Kidney epithelial cell (primary cell): ENCODE measurements at regions not wholly inside any gene's neighbourhood (a gene's known extent, or its start where the extent isn't known, plus 50 kb on each side); places are given as distances from the start of the nearest gene placed in this dataset.

Experiments used
- DNase-seq: peaks from one replicate; pipeline ENCODE4 v3.0.0-alpha.2; 2010; ENCODE audit warnings: low read depth
- H3K27me3 ChIP-seq: 2 replicates; pipeline ENCODE4 v1.6.0; 2011; ENCODE audit warnings: low read length; ENCODE audit not compliant: control insufficient read depth, insufficient read depth
- H3K36me3 ChIP-seq: 2 replicates; pipeline ENCODE4 v1.5.1; 2011; ENCODE audit warnings: low read length; ENCODE audit not compliant: control insufficient read depth, insufficient read depth
- H3K4me3 ChIP-seq: 2 replicates; pipeline ENCODE4 v1.5.1; 2011; ENCODE audit warnings: low read depth, mild to moderate bottlenecking, control low read depth, low read length
- TF ChIP-seq, protein P1 (sequence below): IDR thresholded peaks from 2 replicates; pipeline ENCODE4 v1.5.1; 2011; ENCODE audit warnings: mild to moderate bottlenecking, moderate library complexity, low read length, control low read depth, inconsistent platforms; ENCODE audit not compliant: insufficient read depth, poor library complexity, severe bottlenecking

DNA sequence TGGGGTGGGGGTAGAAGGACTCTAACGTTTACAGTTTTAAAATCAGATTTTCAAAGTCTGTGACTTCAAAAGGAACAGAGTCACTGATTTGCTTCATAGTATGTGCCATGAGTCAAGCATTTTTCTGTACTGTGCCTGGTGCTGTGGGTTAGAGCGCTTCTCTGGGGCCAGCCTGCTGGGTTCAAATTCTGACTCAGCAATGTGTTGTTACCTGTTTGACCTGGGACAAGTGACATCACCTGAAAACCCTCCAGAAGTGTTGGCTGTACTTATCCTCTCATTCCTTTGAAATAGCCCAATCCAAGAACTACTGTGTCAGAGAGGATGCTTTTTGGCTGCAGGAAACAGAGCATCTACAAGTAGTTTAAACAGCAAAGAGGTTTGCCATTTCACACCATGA lies 101.7 kb downstream of the LSM3 start:
- DNase-seq = no peak
- no peak overlapping the region for H3K4me3 ChIP-seq
- H3K36me3 ChIP-seq = no peaks in the 10 kb centered on the region
- TF ChIP-seq, protein P1, sequence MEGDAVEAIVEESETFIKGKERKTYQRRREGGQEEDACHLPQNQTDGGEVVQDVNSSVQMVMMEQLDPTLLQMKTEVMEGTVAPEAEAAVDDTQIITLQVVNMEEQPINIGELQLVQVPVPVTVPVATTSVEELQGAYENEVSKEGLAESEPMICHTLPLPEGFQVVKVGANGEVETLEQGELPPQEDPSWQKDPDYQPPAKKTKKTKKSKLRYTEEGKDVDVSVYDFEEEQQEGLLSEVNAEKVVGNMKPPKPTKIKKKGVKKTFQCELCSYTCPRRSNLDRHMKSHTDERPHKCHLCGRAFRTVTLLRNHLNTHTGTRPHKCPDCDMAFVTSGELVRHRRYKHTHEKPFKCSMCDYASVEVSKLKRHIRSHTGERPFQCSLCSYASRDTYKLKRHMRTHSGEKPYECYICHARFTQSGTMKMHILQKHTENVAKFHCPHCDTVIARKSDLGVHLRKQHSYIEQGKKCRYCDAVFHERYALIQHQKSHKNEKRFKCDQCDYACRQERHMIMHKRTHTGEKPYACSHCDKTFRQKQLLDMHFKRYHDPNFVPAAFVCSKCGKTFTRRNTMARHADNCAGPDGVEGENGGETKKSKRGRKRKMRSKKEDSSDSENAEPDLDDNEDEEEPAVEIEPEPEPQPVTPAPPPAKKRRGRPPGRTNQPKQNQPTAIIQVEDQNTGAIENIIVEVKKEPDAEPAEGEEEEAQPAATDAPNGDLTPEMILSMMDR = no peak
- peaks cover 2% of the 10 kb centered on the region for H3K27me3 ChIP-seq

DNA sequence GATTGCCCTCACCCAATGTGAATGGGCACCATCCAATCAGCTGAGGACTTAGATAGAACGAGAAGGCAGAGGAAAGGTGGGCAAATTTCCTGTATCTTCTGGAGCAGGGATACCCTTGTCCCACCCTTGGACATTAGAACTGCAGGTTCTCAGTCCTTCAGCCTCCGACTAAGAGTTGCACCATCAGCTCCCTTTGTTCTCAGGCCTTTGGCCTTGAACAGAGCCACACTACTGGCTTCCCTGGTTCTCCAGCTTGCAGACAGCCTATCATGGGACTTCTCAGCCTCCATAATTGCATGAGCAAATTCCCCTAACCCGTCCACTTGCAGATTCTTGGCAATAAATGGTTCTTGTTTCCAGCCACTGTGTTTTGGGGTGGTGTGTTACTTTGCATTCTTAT lies 102.4 kb downstream of the LSM3 start:
- TF ChIP-seq, protein P1 = no peak
- no peak for DNase-seq
- no peak overlapping the region for H3K4me3 ChIP-seq
- no peaks in the 10 kb centered on the region for H3K36me3 ChIP-seq
- peaks cover 2% of the 10 kb centered on the region for H3K27me3 ChIP-seq

DNA sequence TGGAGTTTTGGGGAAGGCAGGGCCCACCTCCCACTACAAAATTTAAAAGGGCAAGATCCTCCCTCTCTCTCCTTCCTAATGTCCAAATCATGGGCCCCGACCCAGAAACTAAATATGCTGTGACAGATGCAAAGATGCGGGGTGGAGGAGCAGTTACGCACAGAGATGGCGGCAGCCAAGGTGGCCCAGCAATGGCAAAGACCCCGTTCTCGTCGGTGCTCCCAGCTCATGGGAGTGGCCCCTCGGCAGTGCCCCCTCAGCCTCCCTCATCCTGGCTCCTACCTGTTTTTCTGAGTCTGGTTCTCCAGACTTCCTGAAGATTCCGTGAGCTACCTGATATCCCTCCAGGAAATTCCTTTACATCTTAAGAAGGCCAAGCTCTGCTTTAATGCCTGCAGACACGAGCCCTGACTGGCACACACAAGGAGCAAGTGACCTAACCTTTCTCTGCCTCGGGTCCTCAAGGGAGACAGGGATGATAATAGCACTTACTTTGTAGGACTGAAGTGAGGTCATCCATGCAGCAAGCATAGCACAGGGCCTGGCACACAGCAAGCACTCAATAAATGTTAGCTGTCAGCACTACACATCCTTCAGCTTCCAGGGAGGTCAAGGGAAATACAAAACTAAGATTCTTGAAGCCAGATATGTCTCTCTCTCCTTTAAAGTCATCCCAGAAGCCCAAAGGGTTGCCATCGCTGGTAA lies 103.5 kb downstream of the LSM3 start:
- DNase-seq = no peak
- no peaks in the 10 kb centered on the region for H3K36me3 ChIP-seq
- TF ChIP-seq, protein P1 = no peak
- H3K4me3 ChIP-seq = no peak overlapping the region
- H3K27me3 ChIP-seq = peaks cover 2% of the 10 kb centered on the region

DNA sequence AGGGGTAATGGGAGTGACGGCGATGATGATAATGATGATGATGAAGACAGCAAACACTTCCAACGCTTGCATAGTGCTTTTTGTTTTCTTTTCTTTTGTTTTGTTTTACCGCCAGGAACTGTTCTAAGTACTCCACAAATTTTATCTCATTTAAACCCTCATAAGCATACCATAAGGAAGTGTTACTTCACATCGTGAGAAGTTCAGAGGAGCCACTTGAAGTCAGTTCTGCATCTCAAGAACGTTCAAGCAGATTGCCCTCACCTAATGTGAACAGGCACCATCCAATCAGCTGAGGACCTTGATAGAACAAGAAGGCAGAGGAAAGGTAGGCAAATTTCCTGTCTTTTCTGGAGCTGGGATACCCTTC lies 104.1 kb downstream of the LSM3 start:
- DNase-seq = no peak
- H3K4me3 ChIP-seq = no peak overlapping the region
- peaks cover 2% of the 10 kb centered on the region for H3K27me3 ChIP-seq
- no peaks in the 10 kb centered on the region for H3K36me3 ChIP-seq
- TF ChIP-seq, protein P1 = no peak

DNA sequence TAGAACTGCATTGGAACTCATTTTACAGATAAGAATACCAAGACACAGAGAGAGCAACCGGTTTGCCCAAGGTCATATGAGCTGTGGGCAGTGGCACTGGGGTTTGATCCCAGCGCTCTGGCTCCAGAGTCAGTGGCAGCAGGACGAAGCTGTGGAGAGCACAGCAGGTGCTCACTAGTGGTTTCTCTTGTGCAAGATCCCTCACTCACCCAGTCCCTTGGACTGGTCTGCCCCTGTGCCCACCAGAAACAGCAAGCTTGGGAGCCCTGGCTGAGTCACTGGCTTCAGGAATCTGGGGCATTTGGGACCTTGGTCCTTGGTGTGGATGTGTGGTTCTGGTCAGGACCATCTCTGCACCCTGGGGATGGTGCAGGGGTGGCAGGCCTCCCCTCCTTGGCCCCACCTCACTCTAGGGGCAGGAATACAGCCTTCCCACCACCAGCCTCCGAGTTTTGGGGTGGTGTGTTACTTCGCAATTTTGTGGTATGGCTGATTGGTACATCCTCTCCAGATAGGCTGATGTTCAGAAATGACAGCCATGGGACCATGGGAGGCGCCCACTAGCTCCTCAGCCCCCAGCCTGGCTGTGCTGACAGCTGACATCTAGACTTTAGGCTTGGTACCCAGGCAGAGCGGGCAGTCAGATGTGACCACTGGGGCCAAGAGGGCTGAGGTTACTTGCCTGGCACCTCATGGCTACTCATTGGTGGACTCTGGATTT lies 104.6 kb downstream of the LSM3 start:
- Histone ChIP-seq H3K4me3 (no peak overlapping the region), H3K36me3 (no peaks in the 10 kb centered on the region), H3K27me3 (peaks cover 2% of the 10 kb centered on the region)
- TF ChIP-seq, protein P1 = no peak
- DNase-seq = no peak
